ENCODE measurements at regions not wholly inside any gene's neighbourhood (a gene's known extent, or its start where the extent isn't known, plus 50 kb on each side); places are given as distances from the start of the nearest gene placed in this dataset.

GRCh38 chr10:129277841-129278240 lies 189.2 kb upstream of the MGMT start:
- Histone ChIP-seq H3K4me1 (ENCODE audit: insufficient read depth, low read length) (no peaks in the 10 kb centered on the region), H3K27me3 (ENCODE audit: insufficient read depth, low read length, poor library complexity) (no peaks in the 10 kb centered on the region), H3K36me3 (ENCODE audit: insufficient read depth, low read length) (no peaks in the 10 kb centered on the region), H3K4me2 (ENCODE audit: insufficient read depth, low read length) (no peak overlapping the region), H3K9ac (ENCODE audit: low read depth, low read length) (no peak overlapping the region), H3K9me3 (ENCODE audit: insufficient read depth, low read length, severe bottlenecking) (peaks cover 5% of the 10 kb centered on the region), H3K79me2 (ENCODE audit: insufficient read depth, low read length) (no peaks in the 10 kb centered on the region), H3K27ac (ENCODE audit: low read length) (no peak overlapping the region), H4K20me1 (ENCODE audit: insufficient read depth, low read length) (no peaks in the 10 kb centered on the region), H3K4me3 (ENCODE audit: low read depth in 1 of 2, low read length in 2 of 2) (no peak overlapping the region), H2AFZ (ENCODE audit: low read depth, low read length) (no peak overlapping the region)
- DNase-seq (no peak), ATAC-seq (ENCODE audit: insufficient read depth, low read depth) (no peak)
- TF ChIP-seq EZH2 (IDR thresholded peaks at IDR 0.05; ENCODE audit: borderline replicate concordance, low read depth, low read length, severe bottlenecking) = no peak
- TF ChIP-seq, protein P1, sequence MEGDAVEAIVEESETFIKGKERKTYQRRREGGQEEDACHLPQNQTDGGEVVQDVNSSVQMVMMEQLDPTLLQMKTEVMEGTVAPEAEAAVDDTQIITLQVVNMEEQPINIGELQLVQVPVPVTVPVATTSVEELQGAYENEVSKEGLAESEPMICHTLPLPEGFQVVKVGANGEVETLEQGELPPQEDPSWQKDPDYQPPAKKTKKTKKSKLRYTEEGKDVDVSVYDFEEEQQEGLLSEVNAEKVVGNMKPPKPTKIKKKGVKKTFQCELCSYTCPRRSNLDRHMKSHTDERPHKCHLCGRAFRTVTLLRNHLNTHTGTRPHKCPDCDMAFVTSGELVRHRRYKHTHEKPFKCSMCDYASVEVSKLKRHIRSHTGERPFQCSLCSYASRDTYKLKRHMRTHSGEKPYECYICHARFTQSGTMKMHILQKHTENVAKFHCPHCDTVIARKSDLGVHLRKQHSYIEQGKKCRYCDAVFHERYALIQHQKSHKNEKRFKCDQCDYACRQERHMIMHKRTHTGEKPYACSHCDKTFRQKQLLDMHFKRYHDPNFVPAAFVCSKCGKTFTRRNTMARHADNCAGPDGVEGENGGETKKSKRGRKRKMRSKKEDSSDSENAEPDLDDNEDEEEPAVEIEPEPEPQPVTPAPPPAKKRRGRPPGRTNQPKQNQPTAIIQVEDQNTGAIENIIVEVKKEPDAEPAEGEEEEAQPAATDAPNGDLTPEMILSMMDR (IDR thresholded peaks at IDR 0.05; ENCODE audit: borderline replicate concordance, extremely low read depth, low read length, poor library complexity, severe bottlenecking) = no peak

DNA sequence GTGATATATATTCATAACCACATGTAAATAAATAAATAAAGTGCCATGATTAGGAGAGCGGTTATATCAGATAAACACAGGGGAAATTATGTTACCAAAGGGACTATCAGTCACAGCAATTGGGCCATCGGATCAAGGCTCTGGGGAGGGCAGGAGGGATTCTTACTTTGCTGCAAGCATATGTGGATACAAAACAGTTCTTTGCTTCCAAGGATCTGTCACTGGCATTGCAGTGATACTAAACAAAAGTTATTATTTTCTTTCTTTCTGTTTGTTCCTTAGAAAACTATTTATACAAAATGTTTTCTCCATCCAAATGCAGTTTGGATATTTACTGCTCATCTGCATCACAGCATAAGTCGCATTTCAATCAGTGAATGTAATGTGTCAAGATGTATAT lies 188.4 kb upstream of the MGMT start:
- H3K27ac ChIP-seq (ENCODE audit: low read length) = no peak overlapping the region
- no peak overlapping the region for H3K9ac ChIP-seq (ENCODE audit: low read depth, low read length)
- H3K4me2 ChIP-seq (ENCODE audit: insufficient read depth, low read length) = no peak overlapping the region
- no peaks in the 10 kb centered on the region for H3K27me3 ChIP-seq (ENCODE audit: insufficient read depth, low read length, poor library complexity)
- no peak overlapping the region for H2AFZ ChIP-seq (ENCODE audit: low read depth, low read length)
- no peaks in the 10 kb centered on the region for H3K79me2 ChIP-seq (ENCODE audit: insufficient read depth, low read length)
- H3K9me3 ChIP-seq (ENCODE audit: insufficient read depth, low read length, severe bottlenecking) = peaks cover 5% of the 10 kb centered on the region
- H3K4me3 ChIP-seq (ENCODE audit: low read depth in 1 of 2, low read length in 2 of 2) = no peak overlapping the region
- H3K4me1 ChIP-seq (ENCODE audit: insufficient read depth, low read length) = no peaks in the 10 kb centered on the region
- no peaks in the 10 kb centered on the region for H4K20me1 ChIP-seq (ENCODE audit: insufficient read depth, low read length)
- ATAC-seq (ENCODE audit: insufficient read depth, low read depth) = no peak
- TF ChIP-seq, protein P1 (IDR thresholded peaks at IDR 0.05; ENCODE audit: borderline replicate concordance, extremely low read depth, low read length, poor library complexity, severe bottlenecking) = no peak
- no peak for TF ChIP-seq EZH2 (IDR thresholded peaks at IDR 0.05; ENCODE audit: borderline replicate concordance, low read depth, low read length, severe bottlenecking)
- H3K36me3 ChIP-seq (ENCODE audit: insufficient read depth, low read length) = no peaks in the 10 kb centered on the region
- DNase-seq = no peak

- Histone ChIP-seq H3K36me3 (ENCODE audit: insufficient read depth, low read length) (no peaks in the 10 kb centered on the region), H3K9ac (ENCODE audit: low read depth, low read length) (no peak overlapping the region), H2AFZ (ENCODE audit: low read depth, low read length) (no peak overlapping the region), H3K27ac (ENCODE audit: low read length) (no peak overlapping the region), H3K4me3 (ENCODE audit: low read depth in 1 of 2, low read length in 2 of 2) (no peak overlapping the region), H3K4me1 (ENCODE audit: insufficient read depth, low read length) (no peaks in the 10 kb centered on the region), H3K79me2 (ENCODE audit: insufficient read depth, low read length) (no peaks in the 10 kb centered on the region), H3K4me2 (ENCODE audit: insufficient read depth, low read length) (no peak overlapping the region), H3K9me3 (ENCODE audit: insufficient read depth, low read length, severe bottlenecking) (peaks cover 5% of the 10 kb centered on the region), H4K20me1 (ENCODE audit: insufficient read depth, low read length) (no peaks in the 10 kb centered on the region), H3K27me3 (ENCODE audit: insufficient read depth, low read length, poor library complexity) (no peaks in the 10 kb centered on the region)
- DNase-seq (no peak), ATAC-seq (ENCODE audit: insufficient read depth, low read depth) (no peak)
- TF ChIP-seq EZH2 (IDR thresholded peaks at IDR 0.05; ENCODE audit: borderline replicate concordance, low read depth, low read length, severe bottlenecking) = no peak
- TF ChIP-seq, protein P1 (IDR thresholded peaks at IDR 0.05; ENCODE audit: borderline replicate concordance, extremely low read depth, low read length, poor library complexity, severe bottlenecking) = no peak
These were observed 187.4 kb upstream of the MGMT start for GRCh38 chr10:129279446-129280154.
